HUDEP-2 (cell line): ENCODE measurements at regions not wholly inside any gene's neighbourhood (a gene's known extent, or its start where the extent isn't known, plus 50 kb on each side); places are given as distances from the start of the nearest gene placed in this dataset.
A peak's percentile ranks its signal among the peaks of the same experiment; 100 is the strongest.
"Not testable (repeated sequence)": the region's sequence is repeated elsewhere in the genome, so short reads cannot be mapped to it uniquely, and the experiment has no call there.

Experiments used
- DNase-seq, 76 experiments: peaks; one replicate each; lab custom pipeline; 2025; ENCODE audit not compliant: unreplicated experiment in 76 of 76; lab: John Stamatoyannopoulos, UW

DNA sequence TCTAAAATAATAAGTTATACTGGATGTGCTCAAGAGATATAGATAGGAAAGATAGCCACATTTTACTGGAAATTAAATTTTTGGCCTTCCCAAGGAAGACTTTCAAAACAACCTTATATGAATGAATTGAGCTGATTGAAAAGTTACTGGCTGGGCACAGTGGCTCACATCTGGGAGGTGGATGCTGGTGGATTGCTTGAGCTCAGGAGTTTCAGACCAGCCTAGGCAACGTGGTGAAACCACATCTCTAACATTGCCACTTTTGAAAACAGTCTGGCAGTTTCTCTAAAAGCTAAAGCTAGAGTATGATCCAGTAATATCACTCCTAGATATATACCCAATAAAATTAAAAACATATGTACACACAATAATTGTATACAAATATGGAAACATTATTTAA lies 231.4 kb upstream of the POU1F1 start:
- no peak for DNase-seq

DNA sequence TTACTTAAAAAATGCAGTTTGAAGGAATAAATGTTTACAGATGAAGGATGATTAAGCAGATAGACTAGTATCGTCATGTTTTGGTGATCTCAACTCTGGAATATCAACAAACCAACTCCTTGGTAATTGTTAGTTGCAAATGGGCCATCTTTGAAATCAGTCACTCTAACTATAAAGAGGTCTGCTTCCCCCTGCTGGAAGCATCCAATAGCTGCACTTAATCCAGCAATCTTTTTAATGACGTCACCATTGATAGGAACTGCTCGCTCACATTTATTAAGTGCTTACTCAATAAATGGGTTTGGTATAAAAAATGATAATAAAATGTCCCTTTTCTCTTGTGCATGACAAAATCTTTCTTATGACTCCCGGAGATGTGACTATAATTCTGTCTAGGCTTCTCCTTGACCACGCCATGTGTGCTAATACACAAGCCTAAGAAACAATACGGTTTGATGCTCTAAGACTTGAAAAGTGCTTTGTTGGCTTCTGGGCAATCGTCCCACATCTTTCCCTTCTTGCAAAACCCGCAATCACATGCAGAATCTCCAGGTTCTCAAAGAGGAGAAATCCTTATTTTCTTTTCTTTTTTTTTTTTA lies 227.6 kb upstream of the POU1F1 start:
- DNase-seq, result peak in 23 of 76 experiments; percentile 0 to 53 (median 8)

DNA sequence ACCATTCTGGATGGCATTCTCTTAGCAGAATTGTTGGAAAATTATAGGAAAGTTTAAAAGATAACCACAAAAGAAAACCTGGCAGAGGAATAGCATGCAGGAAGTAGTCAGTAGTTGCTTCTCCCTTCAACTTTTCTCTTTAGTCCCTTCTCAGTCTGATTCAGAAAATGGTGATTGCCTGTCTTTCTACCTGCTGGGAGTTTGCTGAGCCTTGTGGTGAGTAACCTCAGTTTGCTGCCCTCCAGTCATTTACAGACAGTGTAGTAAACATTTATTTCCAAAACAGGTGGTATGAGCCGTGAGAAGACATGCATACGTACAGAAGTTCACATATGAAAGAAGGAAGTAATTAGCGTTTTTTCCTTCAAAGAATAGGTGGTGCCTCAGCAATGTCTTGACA lies 224.7 kb upstream of the POU1F1 start:
- no peak for DNase-seq

DNA sequence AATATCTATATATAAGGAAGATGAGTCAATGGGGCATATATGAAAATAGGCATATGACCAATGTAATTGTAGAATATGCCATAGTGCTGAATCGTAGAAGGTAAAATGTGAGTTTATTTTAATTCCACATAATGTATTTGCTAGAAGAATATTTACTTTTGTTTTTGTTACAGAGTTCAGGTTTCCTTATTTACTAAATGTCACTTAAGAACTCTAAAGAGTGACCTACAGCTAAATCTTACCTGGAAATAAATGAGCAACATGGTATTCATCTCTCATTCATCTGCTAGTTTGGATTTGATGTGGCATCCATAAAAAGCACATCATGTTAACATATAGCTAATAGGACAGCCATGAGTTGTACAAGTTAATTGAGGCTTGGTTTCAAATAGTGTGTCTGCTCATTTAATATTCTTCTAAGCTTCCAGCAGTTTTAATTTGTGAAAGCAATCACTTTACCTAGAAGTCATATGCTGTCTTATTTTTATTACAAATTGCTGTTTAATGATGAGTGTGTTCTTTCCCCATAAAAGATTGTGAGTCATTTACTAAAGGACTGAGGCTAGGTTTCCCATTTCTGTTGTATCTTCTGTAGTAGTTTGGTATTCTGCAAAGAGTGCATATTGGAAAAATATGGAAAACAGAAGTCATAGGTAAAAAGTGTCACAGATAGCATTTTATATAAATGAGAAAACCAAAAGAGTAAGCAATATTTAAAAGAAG lies 222.1 kb upstream of the POU1F1 start:
- no peak for DNase-seq

DNA sequence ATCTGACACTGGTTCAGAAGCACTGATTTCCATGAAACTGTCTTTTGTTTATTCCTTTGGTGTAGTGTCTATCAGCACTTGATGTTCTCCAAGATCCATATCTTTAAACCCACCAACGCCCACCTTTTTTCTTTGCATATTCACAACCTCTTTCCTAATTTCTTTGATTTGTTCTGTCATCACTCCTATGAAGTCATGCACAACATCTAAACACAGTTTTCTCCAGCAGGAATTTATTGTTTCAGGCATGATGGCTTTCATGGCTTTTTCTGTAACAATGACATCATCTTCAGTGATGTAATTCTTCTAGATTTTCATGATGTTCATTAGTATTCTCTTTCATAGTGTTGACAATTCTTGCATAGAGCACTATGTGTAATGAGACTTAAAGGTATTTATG lies 219.6 kb upstream of the POU1F1 start:
- DNase-seq, result no peak

DNA sequence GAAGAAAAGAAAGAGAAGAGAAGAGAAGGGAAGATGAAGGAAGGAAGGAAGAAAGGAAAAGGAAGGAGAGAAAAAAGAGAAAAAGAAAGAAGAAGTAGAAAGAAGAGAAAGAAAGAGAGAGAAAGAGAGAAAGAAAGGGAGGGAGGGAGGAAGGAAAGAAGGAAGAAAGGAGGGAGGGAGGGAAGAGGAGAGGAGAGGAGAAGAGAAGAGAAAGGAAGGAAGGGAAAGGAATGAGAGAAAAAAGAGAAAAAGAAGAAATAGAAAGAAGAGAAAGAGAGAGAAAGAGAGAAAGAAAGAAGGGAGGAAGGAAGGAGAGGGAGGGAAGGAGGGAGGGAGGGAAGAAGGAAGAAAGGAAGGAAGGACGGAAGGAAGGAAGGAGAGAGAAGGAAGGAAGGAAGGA lies 217.9 kb upstream of the POU1F1 start:
- no peak for DNase-seq

DNA sequence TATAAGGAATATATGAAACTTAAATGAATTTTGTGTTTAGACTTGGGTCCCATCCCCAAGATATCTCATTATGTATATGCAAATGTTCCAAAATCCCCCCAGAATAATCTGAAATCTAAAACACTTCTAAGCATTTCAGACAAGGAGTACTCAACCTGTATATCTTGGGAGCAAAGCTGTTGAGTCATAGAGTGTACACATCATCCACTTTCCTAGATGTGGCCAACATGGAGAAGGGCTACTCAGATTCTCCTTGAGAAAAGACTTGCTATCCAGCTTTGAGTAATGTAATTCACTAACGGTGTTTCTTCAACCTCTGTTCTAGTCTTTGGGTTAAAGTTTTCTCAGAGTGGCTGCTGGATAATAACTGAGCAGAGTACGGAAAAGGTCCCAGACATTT lies 215.5 kb upstream of the POU1F1 start:
- no peak for DNase-seq

DNA sequence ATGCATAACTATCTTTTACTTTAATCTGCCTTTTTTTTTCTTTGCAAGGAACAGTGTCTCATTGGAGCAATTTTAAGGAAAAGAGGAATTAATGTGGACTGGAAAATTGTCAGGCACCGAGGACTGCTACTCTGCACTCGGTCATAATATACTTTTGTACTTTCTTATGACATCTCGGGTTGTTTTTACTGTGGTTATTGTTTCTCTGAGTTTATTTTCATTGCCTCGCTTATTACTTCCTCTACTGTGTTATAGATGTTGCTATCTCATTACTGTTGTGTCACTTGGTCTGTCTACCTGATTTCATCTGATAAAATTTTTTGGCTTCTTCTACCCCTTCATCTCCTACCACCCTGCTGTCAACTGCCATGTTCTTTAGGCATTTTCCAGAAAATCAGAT lies 213.5 kb upstream of the POU1F1 start:
- DNase-seq, result no peak

DNA sequence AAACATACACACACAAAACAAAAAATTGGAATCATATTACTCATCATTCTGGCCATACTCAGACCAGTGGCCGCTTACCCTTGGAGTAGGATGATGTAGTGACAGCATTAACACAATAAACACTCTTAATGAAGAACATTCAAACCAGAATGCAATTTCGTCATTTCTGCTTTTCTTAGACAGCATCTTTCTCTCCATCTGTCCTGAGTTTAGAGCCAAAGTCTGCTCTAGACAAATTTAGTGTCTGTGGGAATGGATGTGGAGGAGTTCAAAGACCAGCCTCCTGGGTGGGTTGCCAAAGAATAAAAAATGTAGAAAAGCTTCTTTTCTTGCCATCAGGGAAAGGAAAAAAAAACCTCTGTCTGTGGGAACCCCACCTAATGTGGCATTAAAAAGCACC lies 212.4 kb upstream of the POU1F1 start:
- no peak for DNase-seq

DNA sequence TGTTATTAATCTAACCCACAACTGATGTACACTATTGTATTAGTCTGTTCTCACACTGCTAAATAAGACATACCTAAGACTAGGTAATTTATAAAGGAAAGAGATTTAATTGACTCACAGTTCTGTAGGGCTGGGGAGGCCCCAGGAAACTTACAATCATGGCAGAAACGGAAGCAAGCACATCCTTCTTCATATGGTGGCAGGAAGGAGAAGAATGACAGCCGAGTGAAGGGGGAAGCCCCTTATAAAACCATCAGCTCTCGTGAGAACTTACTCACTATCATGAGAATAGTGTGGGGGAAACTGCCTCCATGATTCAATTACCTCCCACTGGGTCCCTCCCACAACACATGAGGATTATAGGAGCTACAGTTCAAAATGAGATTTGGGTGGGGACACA lies 210.3 kb upstream of the POU1F1 start:
- DNase-seq, result not testable (repeated sequence)

DNA sequence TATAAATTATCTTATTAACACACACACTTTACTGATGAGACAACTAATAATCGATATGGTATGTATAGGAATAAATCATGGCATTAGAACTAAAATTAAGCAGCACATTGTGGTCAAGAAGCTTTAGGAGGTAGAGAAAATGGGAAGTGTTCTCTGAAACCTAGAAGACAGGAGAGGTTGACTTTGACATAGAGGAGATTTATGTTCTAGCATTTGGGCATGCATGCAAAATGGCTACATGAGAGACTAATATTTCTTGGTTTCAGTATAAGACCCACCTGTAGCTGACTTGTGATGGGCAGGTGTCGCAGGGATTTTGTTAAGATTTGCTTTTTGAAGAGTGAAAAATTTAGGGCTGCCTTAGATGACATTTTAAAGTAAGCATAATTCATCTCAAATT lies 209.7 kb upstream of the POU1F1 start:
- DNase-seq, result no peak

DNA sequence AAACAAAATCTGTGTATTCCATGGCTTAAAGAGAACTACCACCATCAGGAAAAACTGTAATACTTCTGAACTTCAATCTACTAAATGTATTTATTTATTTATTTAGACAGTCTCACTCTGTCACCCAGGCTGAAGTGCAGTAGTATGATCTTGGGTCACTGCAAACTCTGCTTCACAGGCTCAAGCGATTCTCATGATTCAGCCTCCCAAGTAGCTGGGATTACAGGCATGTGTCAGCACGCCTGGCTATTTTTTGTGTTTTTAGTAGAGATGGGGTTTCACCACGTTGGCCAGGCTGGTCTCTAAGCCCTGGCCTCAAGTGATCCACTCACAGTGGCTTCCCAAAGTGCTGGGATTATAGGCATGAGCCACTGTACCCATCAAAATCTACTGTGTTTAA lies 202.3 kb upstream of the POU1F1 start:
- no peak for DNase-seq

DNA sequence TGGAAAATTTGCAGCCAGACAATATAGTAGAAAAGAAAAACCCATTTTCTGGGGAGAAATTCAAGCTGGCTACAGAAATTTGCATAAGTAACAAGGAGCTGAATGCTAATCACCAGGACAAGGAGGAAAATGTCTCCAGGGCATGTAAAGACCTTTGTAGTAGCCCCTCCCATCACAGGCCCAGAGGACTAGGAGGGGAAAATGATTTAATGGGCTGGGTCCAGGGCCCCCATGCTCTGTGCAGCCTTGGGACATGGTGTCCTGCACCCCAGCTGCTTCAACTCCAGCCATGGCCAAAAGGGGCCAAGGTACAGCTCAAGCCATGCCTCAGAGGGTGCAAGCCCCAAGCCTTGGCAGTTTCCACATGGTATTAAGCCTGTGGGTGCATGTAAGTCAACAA lies 197.6 kb upstream of the POU1F1 start:
- DNase-seq, result no peak

DNA sequence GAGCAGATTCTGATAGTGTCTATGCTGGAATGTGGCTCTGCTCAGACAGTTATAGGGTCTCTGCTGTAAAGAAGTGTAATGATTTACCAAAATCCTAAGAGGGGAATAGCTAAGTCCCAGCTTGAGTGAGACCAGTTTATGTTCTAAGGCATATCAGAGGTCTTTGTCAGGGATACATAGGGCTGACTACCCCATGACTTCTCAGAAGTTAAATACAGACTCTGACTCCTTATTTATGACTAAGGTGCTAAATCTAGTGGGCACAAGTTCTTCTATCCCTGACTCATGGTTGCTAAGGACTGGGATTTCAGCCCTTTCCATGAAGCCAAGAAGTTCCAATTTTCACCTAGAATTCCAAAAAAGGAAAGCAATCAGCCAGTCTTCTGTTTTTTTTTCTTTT lies 192.6 kb upstream of the POU1F1 start:
- DNase-seq, result no peak

DNA sequence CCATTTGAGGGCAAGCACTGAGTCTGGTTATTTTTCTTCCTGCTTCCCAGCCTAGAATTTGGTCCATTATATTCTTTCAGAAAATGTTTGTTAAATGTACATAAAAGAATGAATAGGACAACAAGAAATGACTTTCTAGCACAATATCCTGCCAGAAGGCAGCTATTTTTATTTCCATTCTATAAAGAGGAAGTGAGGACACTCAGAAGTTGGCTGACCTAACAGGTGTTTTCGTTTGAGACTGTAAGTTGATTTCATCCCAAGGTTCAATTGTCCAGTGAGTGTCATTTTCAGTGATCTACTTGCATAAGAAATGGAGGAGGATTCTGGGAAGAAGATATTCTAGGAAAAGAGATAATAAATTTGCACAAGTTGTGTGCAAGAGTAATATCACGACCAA lies 191.9 kb upstream of the POU1F1 start:
- no peak for DNase-seq

DNA sequence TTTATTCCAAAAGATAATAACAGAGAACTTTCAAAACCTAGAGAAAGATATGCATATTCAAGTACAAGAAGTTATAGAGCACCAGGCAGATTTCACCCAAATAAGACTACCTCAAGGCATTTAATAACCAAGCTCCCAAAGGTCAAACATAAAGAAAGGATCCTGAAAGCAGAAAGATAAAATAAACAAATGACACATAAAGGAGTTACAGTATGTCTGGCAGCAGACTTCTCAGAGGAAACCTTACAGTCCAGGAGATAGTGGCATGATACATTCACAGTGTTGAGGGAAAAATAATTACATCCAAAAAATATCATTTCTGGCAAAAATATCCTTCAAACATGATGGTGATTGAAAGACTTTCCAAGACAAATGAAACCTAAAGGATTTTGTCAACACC lies 185.8 kb upstream of the POU1F1 start:
- no peak for DNase-seq

DNA sequence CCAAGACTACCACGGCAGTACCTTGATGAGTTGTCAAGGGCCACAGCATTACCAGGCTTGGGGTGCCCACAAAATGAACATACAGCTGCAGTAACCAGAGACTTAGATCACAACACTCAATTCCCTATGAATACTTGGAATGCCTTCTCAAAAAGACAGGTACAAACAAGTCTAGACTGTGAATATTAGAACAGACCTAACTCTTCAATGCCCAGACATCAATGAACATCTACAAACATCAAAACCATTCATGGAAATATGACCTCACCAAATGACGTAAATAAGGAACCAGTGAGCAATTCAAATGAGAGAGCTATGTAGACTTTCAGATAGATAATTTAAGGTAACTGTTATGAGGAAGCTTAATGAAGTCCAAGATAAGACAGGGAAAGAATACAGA lies 185.1 kb upstream of the POU1F1 start:
- DNase-seq, result no peak

DNA sequence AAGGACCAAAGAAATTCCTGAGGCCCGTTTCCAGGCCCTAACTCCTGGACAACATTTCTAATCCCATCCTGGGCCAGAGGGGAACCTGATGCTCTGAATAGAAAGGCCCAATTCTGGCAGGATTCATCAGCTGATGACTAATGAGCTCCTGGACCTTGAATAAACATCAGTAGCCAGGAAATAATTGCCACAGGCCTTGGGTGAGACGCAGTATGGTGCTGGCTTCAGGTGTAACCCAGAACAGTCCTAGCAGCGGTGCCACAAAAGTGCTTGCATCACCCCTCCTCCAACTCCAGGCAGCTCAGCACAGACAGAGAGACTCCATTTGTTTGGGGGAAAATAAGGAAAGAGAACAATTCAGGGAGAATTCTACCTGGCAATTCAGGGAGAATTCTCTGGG lies 184.7 kb upstream of the POU1F1 start:
- DNase-seq, result no peak

DNA sequence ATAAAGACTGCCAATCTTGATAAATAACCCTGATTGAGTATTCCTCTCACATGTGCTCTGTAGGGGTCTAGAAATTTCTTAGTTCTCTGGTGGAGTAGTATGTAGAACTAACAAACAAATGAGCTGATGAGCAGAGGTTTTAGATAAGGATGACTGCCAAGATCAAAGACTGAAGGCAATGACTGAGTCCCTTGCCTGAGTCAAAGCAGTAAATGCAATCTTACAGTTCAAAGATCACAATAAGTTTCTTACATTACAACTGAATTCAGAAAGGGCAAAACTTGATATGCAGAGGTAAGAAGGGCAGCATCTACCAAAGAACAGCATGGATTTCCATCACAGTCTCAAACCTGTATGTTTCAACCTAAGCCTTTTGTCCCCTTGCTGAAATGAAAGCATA lies 172.2 kb upstream of the POU1F1 start:
- no peak for DNase-seq

DNA sequence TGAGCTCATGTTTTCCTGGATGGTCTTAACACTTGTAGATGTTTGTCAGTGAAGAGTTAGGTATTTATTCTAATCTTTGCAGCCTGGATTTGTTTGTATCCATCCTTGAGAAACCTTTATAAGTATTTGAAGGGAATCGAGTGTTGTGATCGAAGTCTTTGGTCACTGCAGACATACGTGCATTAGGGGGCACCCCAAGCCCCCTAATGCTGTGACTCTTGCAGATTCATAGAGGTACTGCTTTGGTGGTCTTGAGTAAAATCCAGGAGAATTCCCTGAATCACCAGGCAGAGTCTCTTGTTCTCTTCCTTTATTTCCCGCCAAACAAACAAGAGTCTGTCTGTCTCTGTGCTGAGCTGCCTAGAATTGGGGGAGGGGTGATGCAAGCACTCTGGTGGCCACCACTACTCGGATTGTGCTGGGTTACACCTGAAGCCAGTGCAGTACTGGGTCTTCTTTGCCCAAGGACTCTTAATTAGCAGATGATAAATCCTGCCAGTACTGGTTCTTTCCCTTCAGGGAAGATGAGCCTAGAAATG lies 170.5 kb upstream of the POU1F1 start:
- no peak for DNase-seq

DNA sequence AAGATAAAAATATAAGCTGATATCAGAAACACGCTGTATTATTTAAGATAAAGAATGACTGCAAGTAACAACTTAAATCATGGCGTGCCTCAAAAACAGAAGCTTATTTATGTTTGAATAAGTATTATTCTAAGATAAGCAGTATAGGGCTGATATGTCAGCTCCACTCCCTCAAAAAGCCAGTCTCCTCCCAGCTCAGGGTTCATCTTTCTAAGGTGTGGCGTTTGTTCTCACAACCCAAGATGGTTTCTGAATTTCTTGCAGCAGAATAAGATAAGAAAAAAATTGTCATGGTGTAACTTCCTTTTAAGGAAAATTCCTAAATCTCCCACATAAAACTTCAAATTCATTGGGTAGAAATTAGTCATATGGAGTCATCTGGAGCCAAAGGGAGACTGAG lies 166.1 kb upstream of the POU1F1 start:
- DNase-seq, result no peak

DNA sequence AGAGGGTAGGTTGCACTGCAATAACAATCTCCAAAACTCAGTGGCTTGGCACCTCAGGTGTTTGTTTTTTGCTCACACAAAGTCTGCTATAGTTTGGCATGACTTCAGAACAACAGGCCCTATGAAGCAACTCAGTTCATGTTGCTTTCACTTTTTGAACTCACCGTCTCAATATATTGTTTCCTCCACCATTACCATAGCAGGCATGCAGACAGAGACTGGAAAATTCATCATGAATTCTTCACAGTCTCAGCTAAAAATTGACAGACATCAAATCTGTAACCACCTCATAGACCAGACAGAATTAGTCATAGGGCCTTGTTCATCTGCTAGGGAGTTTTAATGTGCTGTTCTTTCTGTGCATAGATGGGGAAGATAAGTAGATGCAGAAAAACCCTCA lies 161.4 kb upstream of the POU1F1 start:
- no peak for DNase-seq
